ENCODE measurements at regions not wholly inside any gene's neighbourhood (a gene's known extent, or its start where the extent isn't known, plus 50 kb on each side); places are given as distances from the start of the nearest gene placed in this dataset.
"Not testable (repeated sequence)": the region's sequence is repeated elsewhere in the genome, so short reads cannot be mapped to it uniquely, and the experiment has no call there.

DNA sequence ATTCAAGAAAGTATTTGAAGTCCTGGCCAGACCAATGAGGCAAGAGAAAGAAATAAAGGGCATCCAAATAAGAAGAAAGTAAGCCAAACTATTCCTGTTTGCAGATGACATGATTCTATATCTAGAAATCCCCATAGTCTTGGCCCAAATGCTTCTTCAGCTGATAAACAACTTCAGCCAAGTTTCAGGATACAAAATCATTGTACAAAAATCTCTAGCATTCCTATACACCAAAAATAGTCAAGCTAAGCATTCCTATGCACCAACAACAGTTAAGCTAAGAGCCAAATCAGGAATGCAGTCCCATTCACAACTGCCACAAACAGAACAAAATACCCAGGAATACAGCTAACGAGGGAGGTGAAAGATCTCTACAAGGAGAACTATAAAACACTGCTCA lies 60.1 kb upstream of the PHIP start:
- no peak overlapping the region for H3K4me3 Mint-ChIP-seq (ENCODE audit: low read depth)
- H3K27me3 Mint-ChIP-seq: no peaks in the 10 kb centered on the region
- no peak for DNase-seq (ENCODE audit: low spot score, unreplicated experiment)
- peaks cover 6% of the 10 kb centered on the region for H3K36me3 Mint-ChIP-seq (ENCODE audit: insufficient read depth)
- no peak overlapping the region for H3K27ac Mint-ChIP-seq
- H3K9me3 Mint-ChIP-seq (ENCODE audit: low read depth): peaks cover 54% of the 10 kb centered on the region
- TF ChIP-seq, protein P1, sequence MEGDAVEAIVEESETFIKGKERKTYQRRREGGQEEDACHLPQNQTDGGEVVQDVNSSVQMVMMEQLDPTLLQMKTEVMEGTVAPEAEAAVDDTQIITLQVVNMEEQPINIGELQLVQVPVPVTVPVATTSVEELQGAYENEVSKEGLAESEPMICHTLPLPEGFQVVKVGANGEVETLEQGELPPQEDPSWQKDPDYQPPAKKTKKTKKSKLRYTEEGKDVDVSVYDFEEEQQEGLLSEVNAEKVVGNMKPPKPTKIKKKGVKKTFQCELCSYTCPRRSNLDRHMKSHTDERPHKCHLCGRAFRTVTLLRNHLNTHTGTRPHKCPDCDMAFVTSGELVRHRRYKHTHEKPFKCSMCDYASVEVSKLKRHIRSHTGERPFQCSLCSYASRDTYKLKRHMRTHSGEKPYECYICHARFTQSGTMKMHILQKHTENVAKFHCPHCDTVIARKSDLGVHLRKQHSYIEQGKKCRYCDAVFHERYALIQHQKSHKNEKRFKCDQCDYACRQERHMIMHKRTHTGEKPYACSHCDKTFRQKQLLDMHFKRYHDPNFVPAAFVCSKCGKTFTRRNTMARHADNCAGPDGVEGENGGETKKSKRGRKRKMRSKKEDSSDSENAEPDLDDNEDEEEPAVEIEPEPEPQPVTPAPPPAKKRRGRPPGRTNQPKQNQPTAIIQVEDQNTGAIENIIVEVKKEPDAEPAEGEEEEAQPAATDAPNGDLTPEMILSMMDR (IDR thresholded peaks at IDR 0.05; ENCODE audit: unreplicated experiment): no peak
- no peaks in the 10 kb centered on the region for H3K4me1 Mint-ChIP-seq (ENCODE audit: low read depth)

DNA sequence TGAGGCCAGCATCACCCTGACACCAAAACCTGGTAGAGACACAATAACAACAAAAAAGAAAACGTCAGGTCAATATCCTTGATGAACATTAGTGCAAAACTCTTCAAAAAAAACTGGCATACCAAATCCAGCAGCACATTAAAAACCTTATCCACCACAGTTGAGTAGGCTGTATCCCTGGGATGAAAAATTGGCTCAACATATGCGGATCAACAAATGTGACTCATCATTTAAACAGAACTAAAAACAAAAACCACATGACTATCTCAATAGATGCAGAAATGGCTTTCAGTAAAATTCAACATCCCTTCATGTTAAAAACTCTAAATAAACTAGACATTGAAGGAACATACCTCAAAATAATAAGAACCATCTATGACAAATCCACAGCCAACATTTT lies 59.6 kb upstream of the PHIP start:
- no peak for DNase-seq (ENCODE audit: low spot score, unreplicated experiment)
- H3K27ac Mint-ChIP-seq: no peak overlapping the region

DNA sequence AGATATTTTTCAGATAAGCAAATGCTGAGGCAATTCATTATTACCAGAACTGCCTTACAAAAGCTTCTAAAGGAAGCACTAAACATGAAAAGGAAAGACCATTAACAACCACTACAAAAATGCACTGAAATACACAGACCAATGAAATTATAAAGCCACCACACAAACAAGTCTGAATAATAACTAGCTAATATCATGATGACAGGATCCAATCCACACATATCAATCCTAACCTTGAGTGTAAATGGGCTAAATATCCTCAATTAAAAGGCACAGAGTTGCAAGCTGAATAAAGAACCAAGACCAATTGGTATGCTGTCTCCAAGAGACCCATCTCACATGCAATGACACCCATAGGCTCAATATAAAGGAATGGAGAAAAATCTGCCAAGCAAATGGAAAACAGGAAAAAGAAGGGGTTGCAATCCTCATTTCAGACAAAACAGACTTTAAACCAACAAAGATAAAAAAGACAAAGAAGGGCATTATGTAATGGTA lies 58.0 kb upstream of the PHIP start:
- H3K27ac Mint-ChIP-seq: no peak overlapping the region
- H3K27me3 Mint-ChIP-seq: no peaks in the 10 kb centered on the region
- no peaks in the 10 kb centered on the region for H3K4me1 Mint-ChIP-seq (ENCODE audit: low read depth)
- peaks cover 67% of the 10 kb centered on the region for H3K9me3 Mint-ChIP-seq (ENCODE audit: low read depth)
- no peak overlapping the region for H3K4me3 Mint-ChIP-seq (ENCODE audit: low read depth)
- DNase-seq (ENCODE audit: low spot score, unreplicated experiment): no peak
- TF ChIP-seq, protein P1 (IDR thresholded peaks at IDR 0.05; ENCODE audit: unreplicated experiment): no peak
- H3K36me3 Mint-ChIP-seq (ENCODE audit: insufficient read depth): peaks cover 7% of the 10 kb centered on the region

More for the DNA sequence above, 59.6 kb upstream of the PHIP start:
- TF ChIP-seq, protein P1 (IDR thresholded peaks at IDR 0.05; ENCODE audit: unreplicated experiment): no peak
- Mint-ChIP-seq H3K27me3 (no peaks in the 10 kb centered on the region), H3K9me3 (ENCODE audit: low read depth) (peaks cover 55% of the 10 kb centered on the region), H3K36me3 (ENCODE audit: insufficient read depth) (peaks cover 6% of the 10 kb centered on the region), H3K4me1 (ENCODE audit: low read depth) (no peaks in the 10 kb centered on the region), H3K4me3 (ENCODE audit: low read depth) (no peak overlapping the region)

GRCh38 chr6:79134699-79135474 lies 56.8 kb upstream of the PHIP start:
- DNase-seq (ENCODE audit: low spot score, unreplicated experiment): no peak
- no peaks in the 10 kb centered on the region for H3K4me1 Mint-ChIP-seq (ENCODE audit: low read depth)
- H3K27me3 Mint-ChIP-seq: no peaks in the 10 kb centered on the region
- H3K4me3 Mint-ChIP-seq (ENCODE audit: low read depth): no peak overlapping the region
- H3K9me3 Mint-ChIP-seq (ENCODE audit: low read depth): peaks cover 69% of the 10 kb centered on the region
- peaks cover 7% of the 10 kb centered on the region for H3K36me3 Mint-ChIP-seq (ENCODE audit: insufficient read depth)
- H3K27ac Mint-ChIP-seq: no peak overlapping the region
- TF ChIP-seq, protein P1 (IDR thresholded peaks at IDR 0.05; ENCODE audit: unreplicated experiment): no peak

GRCh38 chr6:79133173-79133572 lies 55.1 kb upstream of the PHIP start:
- no peak overlapping the region for H3K4me3 Mint-ChIP-seq (ENCODE audit: low read depth)
- DNase-seq (ENCODE audit: low spot score, unreplicated experiment): no peak

DNA sequence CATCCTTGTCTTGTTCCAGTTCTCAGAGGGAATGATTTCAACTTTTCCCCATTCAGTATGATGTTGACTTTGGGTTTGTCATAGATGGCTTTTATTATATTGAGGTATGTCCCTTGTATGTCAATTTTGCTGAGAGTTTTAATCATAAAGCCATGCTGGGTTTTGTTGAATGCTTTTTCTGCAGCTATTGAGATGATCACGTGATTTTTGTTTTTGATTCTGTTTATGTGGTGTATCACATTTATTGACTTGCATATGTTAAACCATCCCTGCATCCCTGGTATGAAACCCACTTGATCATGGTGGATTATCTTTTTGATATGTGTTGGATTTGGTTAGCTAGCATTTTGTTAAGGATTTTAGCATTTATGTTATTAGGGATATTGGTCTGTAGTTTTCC lies 53.2 kb upstream of the PHIP start:
- not testable (repeated sequence) for H3K36me3 Mint-ChIP-seq (ENCODE audit: insufficient read depth); H3K4me3 Mint-ChIP-seq (ENCODE audit: low read depth); H3K4me1 Mint-ChIP-seq (ENCODE audit: low read depth); H3K27ac Mint-ChIP-seq; DNase-seq (ENCODE audit: low spot score, unreplicated experiment); H3K27me3 Mint-ChIP-seq
- peaks cover 47% of the 10 kb centered on the region for H3K9me3 Mint-ChIP-seq (ENCODE audit: low read depth)

More at GRCh38 chr6:79133173-79133572, 55.1 kb upstream of the PHIP start:
- TF ChIP-seq, protein P1 (IDR thresholded peaks at IDR 0.05; ENCODE audit: unreplicated experiment): no peak
- H3K36me3 Mint-ChIP-seq (ENCODE audit: insufficient read depth): peaks cover 7% of the 10 kb centered on the region
- no peaks in the 10 kb centered on the region for H3K27me3 Mint-ChIP-seq
- H3K9me3 Mint-ChIP-seq (ENCODE audit: low read depth): peaks cover 64% of the 10 kb centered on the region
- no peaks in the 10 kb centered on the region for H3K4me1 Mint-ChIP-seq (ENCODE audit: low read depth)
- H3K27ac Mint-ChIP-seq: no peak overlapping the region

Measured in progenitor cell of endocrine pancreas (in vitro differentiated cells).